Naive thymus-derived CD4-positive, alpha-beta T cell (primary cell): ENCODE measurements at regions not wholly inside any gene's neighbourhood (a gene's known extent, or its start where the extent isn't known, plus 50 kb on each side); places are given as distances from the start of the nearest gene placed in this dataset.

ENCODE experiments used
- ATAC-seq: fragments of 150-1000 bp; cut with Tn5 transposase; 2 replicates; pipeline ENCODE4 v1.10.0; 2021; ENCODE audit warnings: mild to moderate bottlenecking, moderate library complexity
- CTCF ChIA-PET: fragments of 350-600 bp; sonication (Branson Sonifier 250); formaldehyde crosslinking; loops from one replicate; lab custom pipeline; 2021; ENCODE audit warnings: antibody characterized with exemption; lab: Charles Lee
- POLR2A ChIA-PET: fragments of 350-600 bp; sonication (Branson Sonifier 250); formaldehyde crosslinking; loops from one replicate; lab custom pipeline; 2021; ENCODE audit warnings: antibody characterized with exemption, inconsistent platforms; lab: Charles Lee
- DNase-seq, 9 donors: peaks; one replicate each; pipeline versions ENCODE4 v3.0.0 to v3.0.0-alpha.2; 2020 to 2022; ENCODE audit warnings: mixed read lengths in 1 of 9
- H3K27ac ChIP-seq: one replicate; pipeline ENCODE4 v1.7.0; 2013; ENCODE audit warnings: mild to moderate bottlenecking, low read depth, low read length, moderate library complexity
- H3K27me3 ChIP-seq, 2 donors: one replicate each; pipeline ENCODE4 v1.7.0; 2013; ENCODE audit warnings: low read length in 2 of 2, mild to moderate bottlenecking in 2 of 2, moderate library complexity in 2 of 2; ENCODE audit not compliant: control insufficient read depth in 2 of 2, insufficient read depth in 2 of 2
- H3K36me3 ChIP-seq, 3 experiments: 1 replicate in 2 of 3; 2 replicates in 1 of 3; pipeline ENCODE4 v1.7.0; 2013; ENCODE audit warnings: low read length in 3 of 3, mild to moderate bottlenecking in 3 of 3, moderate library complexity in 1 of 3; ENCODE audit not compliant: insufficient read depth in 3 of 3, control insufficient read depth in 2 of 3
- H3K4me1 ChIP-seq, 2 donors: one replicate each; pipeline ENCODE4 v1.7.0; 2013; ENCODE audit warnings: low read length in 2 of 2, mild to moderate bottlenecking in 2 of 2, moderate library complexity in 1 of 2; ENCODE audit not compliant: control insufficient read depth in 2 of 2, insufficient read depth in 2 of 2
- H3K4me3 ChIP-seq: 2 replicates; pipeline ENCODE4 v1.7.0; 2013; ENCODE audit warnings: mild to moderate bottlenecking, low read length
- H3K9me3 ChIP-seq, 3 experiments: 1 replicate in 2 of 3; 2 replicates in 1 of 3; pipeline ENCODE4 v1.7.0; 2013; ENCODE audit warnings: low read length in 3 of 3; ENCODE audit not compliant: control insufficient read depth in 2 of 3
- H3K27ac Mint-ChIP-seq, 9 donors: one replicate each; pipeline ENCODE4 v1.8.0; 2020 to 2022; ENCODE audit warnings: mixed read lengths in 9 of 9, mild to moderate bottlenecking in 8 of 9, moderate library complexity in 5 of 9, inconsistent platforms in 2 of 9
- H3K27me3 Mint-ChIP-seq, 5 donors: one replicate each; pipeline ENCODE4 v1.8.0; 2021 to 2022; ENCODE audit warnings: mixed read lengths in 5 of 5, mild to moderate bottlenecking in 1 of 5
- H3K36me3 Mint-ChIP-seq, 5 donors: one replicate each; pipeline ENCODE4 v1.8.0; 2020 to 2022; ENCODE audit warnings: mixed read lengths in 5 of 5, mild to moderate bottlenecking in 3 of 5, inconsistent platforms in 1 of 5
- H3K4me1 Mint-ChIP-seq, 7 donors: one replicate each; pipeline ENCODE4 v1.8.0; 2020 to 2022; ENCODE audit warnings: mixed read lengths in 7 of 7, mild to moderate bottlenecking in 3 of 7, inconsistent platforms in 1 of 7
- H3K4me3 Mint-ChIP-seq, 10 donors: one replicate each; pipeline ENCODE4 v1.8.0; 2020 to 2022; ENCODE audit warnings: mild to moderate bottlenecking in 10 of 10, mixed read lengths in 10 of 10, moderate library complexity in 6 of 10, inconsistent platforms in 2 of 10
- H3K9me3 Mint-ChIP-seq, 11 donors: one replicate each; pipeline ENCODE4 v1.8.0; 2020 to 2022; ENCODE audit warnings: mixed read lengths in 11 of 11, mild to moderate bottlenecking in 4 of 11, inconsistent platforms in 1 of 11, moderate library complexity in 1 of 11
- intact Hi-C, 2 donors: fragments of 100-400 bp; cut with micrococcal nuclease; formaldehyde crosslinking; loops; one replicate each; pipeline ENCODE4 v1.15.1; 2023

DNA sequence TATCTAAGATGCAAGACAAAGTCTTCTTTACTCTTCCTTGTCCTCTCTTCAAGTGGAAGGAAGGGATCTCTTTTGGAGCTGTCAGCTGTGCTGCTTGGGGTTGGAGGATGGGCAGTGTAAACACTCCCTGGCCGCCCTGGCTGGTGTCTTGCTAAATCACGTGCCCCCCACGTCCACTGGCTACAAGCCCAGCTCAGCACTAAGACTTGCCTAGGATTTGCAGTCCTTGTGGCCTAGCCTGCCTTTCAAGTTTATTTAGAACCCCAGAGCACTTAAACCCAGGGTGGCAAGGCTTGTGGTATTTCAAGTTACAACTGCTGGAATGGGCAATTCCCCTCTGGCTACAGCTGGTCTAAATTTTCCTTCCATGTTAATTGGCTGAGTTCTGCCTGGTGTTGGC, 272.4 kb upstream of the MYO3A start:
- DNase-seq = no peak
- no peaks in the 10 kb centered on the region for H3K4me1 Mint-ChIP-seq
- no peak overlapping the region for H3K4me3 ChIP-seq
- ATAC-seq = no peak
- no peak overlapping the region for H3K4me3 Mint-ChIP-seq
- ChIA-PET CTCF (no interaction called here), POLR2A (no interaction called here)
- no peaks in the 10 kb centered on the region for H3K27me3 ChIP-seq
- no peaks in the 10 kb centered on the region for H3K36me3 ChIP-seq
- no peaks in the 10 kb centered on the region for H3K36me3 Mint-ChIP-seq
- no peak overlapping the region for H3K27ac Mint-ChIP-seq
- no peak overlapping the region for H3K27ac ChIP-seq
- no peaks in the 10 kb centered on the region for H3K4me1 ChIP-seq
- H3K9me3 ChIP-seq = no peaks in the 10 kb centered on the region
- H3K27me3 Mint-ChIP-seq = peaks cover 0 to 7% (median 0%) of the 10 kb centered on the region in 5 donors
- intact Hi-C loops = no loop called here
- H3K9me3 Mint-ChIP-seq = peaks cover 0 to 32% (median 4%) of the 10 kb centered on the region in 11 donors

DNA sequence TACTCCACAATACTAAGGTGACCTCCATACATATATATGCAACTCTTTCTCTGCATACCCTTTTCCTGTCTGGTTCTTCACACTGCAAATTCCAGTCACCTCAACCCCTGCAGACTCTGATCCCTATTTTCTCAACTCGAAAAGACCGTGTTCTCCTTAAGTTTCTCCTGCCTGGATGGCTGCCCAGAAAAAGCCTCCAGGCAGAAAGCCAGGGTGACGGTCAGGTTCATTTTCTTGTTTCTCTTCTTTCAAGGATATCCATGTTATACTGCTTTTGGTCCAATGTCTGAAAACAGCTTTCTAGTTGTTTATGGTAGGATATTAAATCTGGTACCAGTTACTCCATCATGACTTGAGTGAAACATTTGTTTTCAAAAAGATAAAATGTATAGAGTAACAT, 267.8 kb upstream of the MYO3A start:
- Mint-ChIP-seq H3K27ac (no peak overlapping the region), H3K4me1 (no peaks in the 10 kb centered on the region), H3K36me3 (no peaks in the 10 kb centered on the region), H3K9me3 (peaks cover 0 to 19% (median 5%) of the 10 kb centered on the region in 11 donors), H3K4me3 (no peak overlapping the region), H3K27me3 (peaks cover 0 to 9% (median 0%) of the 10 kb centered on the region in 5 donors)
- Histone ChIP-seq H3K9me3 (no peaks in the 10 kb centered on the region), H3K4me3 (no peak overlapping the region), H3K36me3 (no peaks in the 10 kb centered on the region), H3K27ac (no peak overlapping the region), H3K4me1 (no peaks in the 10 kb centered on the region), H3K27me3 (no peaks in the 10 kb centered on the region)
- DNase-seq = no peak
- intact Hi-C loops = no loop called here
- ChIA-PET POLR2A (no interaction called here), CTCF (no interaction called here)
- ATAC-seq = no peak

GRCh38 chr10:25675204-25675603, 258.8 kb upstream of the MYO3A start:
- no peaks in the 10 kb centered on the region for H3K36me3 Mint-ChIP-seq
- no peaks in the 10 kb centered on the region for H3K4me1 Mint-ChIP-seq
- H3K27me3 ChIP-seq = no peaks in the 10 kb centered on the region
- no peaks in the 10 kb centered on the region for H3K36me3 ChIP-seq
- H3K27me3 Mint-ChIP-seq = peaks cover 0 to 9% (median 0%) of the 10 kb centered on the region in 5 donors
- no peak for ATAC-seq
- CTCF ChIA-PET = no interaction called here
- POLR2A ChIA-PET = no interaction called here
- H3K9me3 ChIP-seq = no peaks in the 10 kb centered on the region
- no peak overlapping the region for H3K27ac ChIP-seq
- H3K4me3 ChIP-seq = no peak overlapping the region
- no peak for DNase-seq
- H3K9me3 Mint-ChIP-seq = peaks cover 0 to 16% (median 3%) of the 10 kb centered on the region in 11 donors
- intact Hi-C loops = no loop called here
- H3K27ac Mint-ChIP-seq = no peak overlapping the region
- H3K4me3 Mint-ChIP-seq = no peak overlapping the region
- H3K4me1 ChIP-seq = no peaks in the 10 kb centered on the region

DNA sequence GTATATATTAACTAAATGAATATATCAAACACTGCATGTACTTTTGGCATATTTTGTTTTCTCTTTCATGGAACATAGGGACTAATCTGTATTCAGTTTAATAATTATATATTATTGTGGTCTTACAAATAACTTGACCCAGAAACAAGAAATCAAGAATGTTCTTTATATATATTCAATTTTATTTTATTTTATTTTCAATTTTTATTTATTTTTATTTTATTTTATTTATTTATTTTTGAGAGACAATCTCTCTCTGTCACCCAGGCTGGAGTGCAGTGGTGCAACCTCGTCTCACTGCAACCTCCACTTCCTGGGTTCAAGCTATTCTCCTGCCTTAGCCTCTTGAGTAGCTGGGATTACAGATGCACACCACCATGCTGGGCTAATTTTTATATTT, 258.4 kb upstream of the MYO3A start:
- H3K4me1 ChIP-seq = no peaks in the 10 kb centered on the region
- intact Hi-C loops = no loop called here
- H3K27ac ChIP-seq = no peak overlapping the region
- Mint-ChIP-seq H3K36me3 (no peaks in the 10 kb centered on the region), H3K4me3 (no peak overlapping the region), H3K9me3 (peaks cover 0 to 16% (median 3%) of the 10 kb centered on the region in 11 donors), H3K27ac (no peak overlapping the region), H3K4me1 (no peaks in the 10 kb centered on the region), H3K27me3 (peaks cover 0 to 9% (median 0%) of the 10 kb centered on the region in 5 donors)
- CTCF ChIA-PET = no interaction called here
- H3K4me3 ChIP-seq = no peak overlapping the region
- DNase-seq (no peak), ATAC-seq (no peak)
- H3K9me3 ChIP-seq = no peaks in the 10 kb centered on the region
- no peaks in the 10 kb centered on the region for H3K27me3 ChIP-seq
- H3K36me3 ChIP-seq = no peaks in the 10 kb centered on the region
- POLR2A ChIA-PET = no interaction called here

- Mint-ChIP-seq H3K27me3 (peaks cover 0 to 9% (median 0%) of the 10 kb centered on the region in 5 donors), H3K4me3 (no peak overlapping the region), H3K27ac (no peak overlapping the region), H3K36me3 (no peaks in the 10 kb centered on the region), H3K4me1 (no peaks in the 10 kb centered on the region), H3K9me3 (peaks cover 0 to 10% (median 3%) of the 10 kb centered on the region in 11 donors)
- POLR2A ChIA-PET = no interaction called here
- no peak overlapping the region for H3K27ac ChIP-seq
- CTCF ChIA-PET = no interaction called here
- ATAC-seq = no peak
- no peaks in the 10 kb centered on the region for H3K4me1 ChIP-seq
- no peak overlapping the region for H3K4me3 ChIP-seq
- no peaks in the 10 kb centered on the region for H3K9me3 ChIP-seq
- no peaks in the 10 kb centered on the region for H3K27me3 ChIP-seq
- intact Hi-C loops = no loop called here
- no peaks in the 10 kb centered on the region for H3K36me3 ChIP-seq
- DNase-seq = no peak
These were observed 255.8 kb upstream of the MYO3A start for GRCh38 chr10:25678220-25678619.

- intact Hi-C loops = no loop called here
- no peak overlapping the region for H3K4me3 ChIP-seq
- CTCF ChIA-PET = no interaction called here
- peaks cover 0 to 7% (median 3%) of the 10 kb centered on the region in 11 donors for H3K9me3 Mint-ChIP-seq
- H3K4me1 ChIP-seq = no peaks in the 10 kb centered on the region
- H3K27ac Mint-ChIP-seq = no peak overlapping the region
- H3K9me3 ChIP-seq = no peaks in the 10 kb centered on the region
- H3K27me3 ChIP-seq = no peaks in the 10 kb centered on the region
- no peak overlapping the region for H3K27ac ChIP-seq
- POLR2A ChIA-PET = no interaction called here
- ATAC-seq = no peak
- H3K4me1 Mint-ChIP-seq = no peaks in the 10 kb centered on the region
- peaks cover 0 to 9% (median 0%) of the 10 kb centered on the region in 5 donors for H3K27me3 Mint-ChIP-seq
- H3K4me3 Mint-ChIP-seq = no peak overlapping the region
- no peaks in the 10 kb centered on the region for H3K36me3 Mint-ChIP-seq
- no peak for DNase-seq
- no peaks in the 10 kb centered on the region for H3K36me3 ChIP-seq
These were observed 255.4 kb upstream of the MYO3A start for GRCh38 chr10:25678666-25679065.

DNA sequence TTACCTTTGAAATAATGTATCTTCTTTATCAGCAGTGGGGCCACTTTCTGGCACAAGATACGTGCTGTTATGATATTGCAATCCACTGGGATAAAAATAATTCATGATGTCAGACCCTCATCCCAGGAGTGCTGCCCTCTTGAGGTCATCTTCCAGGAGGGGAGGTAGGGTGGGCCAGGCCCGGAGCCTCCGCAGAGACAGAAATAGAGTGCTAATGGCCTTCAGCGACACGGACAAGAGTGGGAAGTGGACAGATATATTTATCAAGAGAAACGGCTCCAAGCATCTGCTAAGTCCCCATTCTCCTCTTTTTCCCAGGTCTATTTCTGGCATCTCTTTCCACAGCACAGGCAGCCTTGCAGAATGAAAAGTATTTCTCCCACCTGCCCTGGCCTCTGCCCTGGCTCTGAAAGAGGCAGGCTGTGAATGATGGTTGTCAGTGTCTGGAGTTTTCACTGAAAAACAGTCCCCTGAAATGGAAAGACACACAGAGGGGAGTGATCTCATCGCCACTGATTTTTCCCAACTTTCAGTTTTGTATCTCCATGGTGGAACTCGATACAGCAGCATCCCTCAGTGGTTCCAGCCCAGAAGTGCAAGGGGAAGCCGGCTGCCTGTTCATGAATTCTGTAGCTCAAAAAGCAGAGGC, 251.7 kb upstream of the MYO3A start:
- POLR2A ChIA-PET = no interaction called here
- Mint-ChIP-seq H3K4me1 (no peaks in the 10 kb centered on the region), H3K27me3 (peaks cover 0 to 11% (median 0%) of the 10 kb centered on the region in 5 donors), H3K4me3 (no peak overlapping the region), H3K9me3 (no peaks in the 10 kb centered on the region), H3K36me3 (no peaks in the 10 kb centered on the region), H3K27ac (no peak overlapping the region)
- Histone ChIP-seq H3K27ac (no peak overlapping the region), H3K4me3 (no peak overlapping the region), H3K27me3 (no peaks in the 10 kb centered on the region), H3K4me1 (no peaks in the 10 kb centered on the region), H3K9me3 (no peaks in the 10 kb centered on the region), H3K36me3 (no peaks in the 10 kb centered on the region)
- no peak for DNase-seq
- no peak for ATAC-seq
- intact Hi-C loops = no loop called here
- CTCF ChIA-PET = no interaction called here
